ENCODE measurements at regions not wholly inside any gene's neighbourhood (a gene's known extent, or its start where the extent isn't known, plus 50 kb on each side); places are given as distances from the start of the nearest gene placed in this dataset.

DNA sequence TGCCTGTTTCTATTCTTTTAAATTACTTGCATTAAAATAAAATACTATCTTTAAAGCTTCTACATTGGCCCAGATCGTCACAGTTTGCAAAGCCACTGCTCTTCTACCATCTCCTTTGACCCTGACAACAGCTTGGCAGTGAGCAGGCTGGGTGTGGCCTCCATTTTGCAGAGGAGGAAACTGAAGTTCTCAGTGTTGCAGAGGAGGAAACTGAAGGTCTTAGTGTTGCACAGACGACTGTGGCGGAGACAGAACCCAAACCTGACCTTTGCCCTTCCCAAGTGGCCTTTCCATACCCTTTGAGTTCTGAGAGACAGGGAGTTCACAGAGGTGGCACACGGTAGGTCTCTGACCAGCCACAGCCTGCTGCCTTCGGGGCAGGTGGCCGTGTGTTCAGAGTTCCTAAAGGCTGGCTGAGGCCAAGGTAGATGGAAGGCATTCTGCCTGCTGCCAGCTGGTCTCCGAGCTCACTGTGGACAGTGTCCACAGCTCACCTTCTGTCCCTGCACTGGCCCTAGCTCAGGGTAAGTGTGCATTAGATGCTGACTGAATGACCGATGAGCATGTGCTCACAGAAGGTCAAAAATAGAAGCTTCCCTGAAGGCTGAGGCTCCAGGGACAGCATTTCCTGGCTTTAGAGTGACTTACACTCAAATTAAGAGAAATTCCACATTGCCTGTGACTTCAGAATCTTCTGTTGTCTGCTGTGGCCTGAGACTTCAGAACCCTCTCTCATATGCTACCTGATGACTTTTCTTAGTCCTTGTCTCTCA is 113.5 kb upstream of the SLC24A3 start (continued):
- TF ChIP-seq ARID4B (CRISPR knock-in tag; IDR thresholded peaks at IDR 0.05; ENCODE audit: borderline replicate concordance) (no peak), ZBTB21 (CRISPR knock-in tag; IDR thresholded peaks at IDR 0.05; ENCODE audit: borderline replicate concordance) (no peak), SP1 (CRISPR knock-in tag; conservative IDR thresholded peaks at IDR 0.05) (no peak), ETV6 (CRISPR knock-in tag; IDR thresholded peaks at IDR 0.05) (no peak), PREB (CRISPR knock-in tag; IDR thresholded peaks at IDR 0.05; ENCODE audit: borderline replicate concordance) (no peak), NR2C2 (CRISPR knock-in tag; IDR thresholded peaks at IDR 0.05) (no peak), ZNF138 (CRISPR knock-in tag; conservative IDR thresholded peaks at IDR 0.05) (no peak), ZNF532 (CRISPR knock-in tag; IDR thresholded peaks at IDR 0.05; ENCODE audit: borderline replicate concordance) (no peak), SMAD3 (CRISPR knock-in tag; IDR thresholded peaks at IDR 0.05; ENCODE audit: borderline replicate concordance) (no peak), ZNF232 (CRISPR knock-in tag; IDR thresholded peaks at IDR 0.05) (no peak)

- no peak for DNase-seq (ENCODE audit: low spot score)
- Mint-ChIP-seq H3K4me1 (peaks cover 23% of the 10 kb centered on the region), H3K36me3 (no peaks in the 10 kb centered on the region), H3K9me3 (peaks cover 9% of the 10 kb centered on the region), H3K27ac (no peak overlapping the region), H3K27me3 (ENCODE audit: low read depth) (no peaks in the 10 kb centered on the region), H3K4me3 (no peak overlapping the region)
- ChIA-PET POLR2A (no interaction called here), CTCF (interaction anchor here (1.2 to 2.1 kb wide), 2 partner anchors 27 to 484 kb away, joined by 3 to 10 read pairs; no protein-coding TSS in a partner anchor)
- ATAC-seq = no peak
- TF ChIP-seq PRDM15 (CRISPR knock-in tag; IDR thresholded peaks at IDR 0.05) = no peak
- no peak for TF ChIP-seq ZNF263 (CRISPR knock-in tag; IDR thresholded peaks at IDR 0.05; ENCODE audit: low read depth)
- TF ChIP-seq JUN (CRISPR knock-in tag; IDR thresholded peaks at IDR 0.05) = no peak
- no peak for TF ChIP-seq CTCF (IDR thresholded peaks at IDR 0.05)
- TF ChIP-seq FOXK1 (CRISPR knock-in tag; IDR thresholded peaks at IDR 0.05) = no peak
- TF ChIP-seq ZBTB21 (CRISPR knock-in tag; IDR thresholded peaks at IDR 0.05; ENCODE audit: borderline replicate concordance) = no peak
Measured at GRCh38 chr20:19099596-19100545, 112.6 kb upstream of the SLC24A3 start.

Measured in WTC11 (cell line).